ENCODE measurements at regions not wholly inside any gene's neighbourhood (a gene's known extent, or its start where the extent isn't known, plus 50 kb on each side); places are given as distances from the start of the nearest gene placed in this dataset.

GRCh38 chr3:191737742-191738141 is 276.8 kb downstream of the PYDC2 start:
- TF ChIP-seq YY1 (tag by site-specific recombination; IDR thresholded peaks at IDR 0.05) (no peak), ZNF629 (tag by site-specific recombination; IDR thresholded peaks at IDR 0.05) (no peak), ZNF677 (tag by site-specific recombination; IDR thresholded peaks at IDR 0.05) (no peak), CTCF (tag by site-specific recombination; IDR thresholded peaks at IDR 0.05) (no peak), ZNF221 (tag by site-specific recombination; IDR thresholded peaks at IDR 0.05; ENCODE audit: borderline replicate concordance) (no peak), ZNF335 (tag by site-specific recombination; conservative IDR thresholded peaks at IDR 0.05) (no peak), ZNF529 (tag by site-specific recombination; IDR thresholded peaks at IDR 0.05; ENCODE audit: insufficient replicate concordance) (no peak), REST (tag by site-specific recombination; IDR thresholded peaks at IDR 0.05) (no peak), ZNF350 (tag by site-specific recombination; IDR thresholded peaks at IDR 0.05) (no peak), ZBTB20 (tag by site-specific recombination; IDR thresholded peaks at IDR 0.05) (no peak), ZNF433 (tag by site-specific recombination; IDR thresholded peaks at IDR 0.05; ENCODE audit: low read depth) (no peak), REPIN1 (tag by site-specific recombination; IDR thresholded peaks at IDR 0.05; ENCODE audit: low read depth) (no peak), ZNF510 (tag by site-specific recombination; IDR thresholded peaks at IDR 0.05; ENCODE audit: insufficient replicate concordance) (no peak)

Data from HEK293 (cell line).